CD8-positive, alpha-beta memory T cell (primary cell): ENCODE measurements at regions not wholly inside any gene's neighbourhood (a gene's known extent, or its start where the extent isn't known, plus 50 kb on each side); places are given as distances from the start of the nearest gene placed in this dataset.

ENCODE experiments used
- CTCF ChIA-PET: fragments of 350-600 bp; sonication (Branson Sonifier 250); formaldehyde crosslinking; loops from one replicate; lab custom pipeline; 2021; ENCODE audit warnings: antibody characterized with exemption; lab: Charles Lee
- POLR2A ChIA-PET: fragments of 350-600 bp; sonication (Branson Sonifier 250); formaldehyde crosslinking; loops from one replicate; lab custom pipeline; 2021; ENCODE audit warnings: antibody characterized with exemption; lab: Charles Lee
- DNase-seq, 5 donors: peaks; one replicate each; pipeline versions ENCODE4 v3.0.0 to v3.0.0-alpha.2; 2020 to 2022; ENCODE audit warnings: mixed read lengths in 1 of 5
- H3K27ac ChIP-seq: one replicate; pipeline ENCODE4 v1.7.0; 2013; ENCODE audit warnings: low read depth, mild to moderate bottlenecking, low read length, moderate library complexity
- H3K27me3 ChIP-seq: 2 replicates; pipeline ENCODE4 v1.7.0; 2013; ENCODE audit warnings: low read length, mild to moderate bottlenecking; ENCODE audit not compliant: insufficient read depth, poor library complexity, severe bottlenecking
- H3K36me3 ChIP-seq: 2 replicates; pipeline ENCODE4 v1.7.0; 2013; ENCODE audit warnings: mild to moderate bottlenecking, low read length, moderate library complexity; ENCODE audit not compliant: insufficient read depth
- H3K4me1 ChIP-seq: 2 replicates; pipeline ENCODE4 v1.7.0; 2013; ENCODE audit warnings: mild to moderate bottlenecking, low read length, moderate library complexity; ENCODE audit not compliant: insufficient read depth
- H3K4me3 ChIP-seq: 2 replicates; pipeline ENCODE4 v1.7.0; 2013; ENCODE audit warnings: mild to moderate bottlenecking, low read length
- H3K9me3 ChIP-seq: 2 replicates; pipeline ENCODE4 v1.7.0; 2013; ENCODE audit warnings: mild to moderate bottlenecking, low read length
- H3K27ac Mint-ChIP-seq, 8 donors: one replicate each; pipeline ENCODE4 v1.8.0; 2020 to 2021; ENCODE audit warnings: mixed read lengths in 8 of 8, mild to moderate bottlenecking in 6 of 8, inconsistent platforms in 3 of 8, moderate library complexity in 3 of 8
- H3K27me3 Mint-ChIP-seq, 2 donors: one replicate each; pipeline ENCODE4 v1.8.0; 2020 to 2021; ENCODE audit warnings: mixed read lengths in 2 of 2, mild to moderate bottlenecking in 1 of 2, moderate library complexity in 1 of 2
- H3K36me3 Mint-ChIP-seq, 3 donors: one replicate each; pipeline ENCODE4 v1.8.0; 2020 to 2021; ENCODE audit warnings: mixed read lengths in 3 of 3, inconsistent platforms in 1 of 3, mild to moderate bottlenecking in 1 of 3
- H3K4me1 Mint-ChIP-seq, 3 donors: one replicate each; pipeline ENCODE4 v1.8.0; 2020 to 2021; ENCODE audit warnings: mixed read lengths in 3 of 3, inconsistent platforms in 1 of 3, mild to moderate bottlenecking in 1 of 3
- H3K4me3 Mint-ChIP-seq, 7 donors: one replicate each; pipeline ENCODE4 v1.8.0; 2020 to 2021; ENCODE audit warnings: mixed read lengths in 7 of 7, mild to moderate bottlenecking in 6 of 7, moderate library complexity in 4 of 7, inconsistent platforms in 2 of 7
- H3K9me3 Mint-ChIP-seq, 5 donors: one replicate each; pipeline ENCODE4 v1.8.0; 2020 to 2022; ENCODE audit warnings: mixed read lengths in 5 of 5, mild to moderate bottlenecking in 3 of 5, moderate library complexity in 2 of 5, inconsistent platforms in 1 of 5

DNA sequence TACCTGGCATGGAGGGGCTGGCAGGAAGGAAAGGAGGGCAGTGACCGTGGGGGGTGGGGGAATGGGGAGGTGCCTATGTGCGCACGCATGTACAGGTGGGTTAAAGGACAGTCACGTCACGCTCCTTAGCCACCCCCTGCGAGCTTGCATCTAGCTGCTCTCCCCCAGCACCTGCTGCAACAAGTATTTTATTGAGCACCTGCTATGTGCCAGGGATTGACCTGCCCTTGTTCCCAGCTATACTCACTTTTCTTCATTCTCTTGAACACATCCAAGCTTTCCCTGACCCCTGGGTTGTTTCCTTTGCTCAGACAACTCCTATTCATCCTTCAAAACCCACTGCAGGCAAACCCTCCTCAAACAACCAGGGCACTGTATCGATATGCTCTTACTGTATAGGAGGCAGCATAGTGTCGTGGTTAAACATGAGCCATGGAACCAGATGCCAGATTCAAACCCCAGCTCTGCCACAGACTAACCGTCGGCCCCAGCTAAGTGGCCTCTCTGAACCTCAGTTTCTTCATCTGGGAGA is 155.2 kb upstream of the CIBAR2 start:
- H3K27ac Mint-ChIP-seq, result no peak overlapping the region
- no peak overlapping the region for H3K4me3 ChIP-seq
- H3K9me3 Mint-ChIP-seq, result no peaks in the 10 kb centered on the region
- POLR2A ChIA-PET, result no interaction called here
- no peak overlapping the region for H3K4me3 Mint-ChIP-seq
- H3K36me3 ChIP-seq, result no peaks in the 10 kb centered on the region
- H3K36me3 Mint-ChIP-seq, result no peaks in the 10 kb centered on the region
- H3K4me1 ChIP-seq, result no peaks in the 10 kb centered on the region
- H3K9me3 ChIP-seq, result no peaks in the 10 kb centered on the region
- H3K27me3 Mint-ChIP-seq, result peaks cover 5 to 22% of the 10 kb centered on the region in 2 donors
- no peaks in the 10 kb centered on the region for H3K27me3 ChIP-seq
- no peaks in the 10 kb centered on the region for H3K4me1 Mint-ChIP-seq
- no peak for DNase-seq
- CTCF ChIA-PET, result no interaction called here
- no peak overlapping the region for H3K27ac ChIP-seq

DNA sequence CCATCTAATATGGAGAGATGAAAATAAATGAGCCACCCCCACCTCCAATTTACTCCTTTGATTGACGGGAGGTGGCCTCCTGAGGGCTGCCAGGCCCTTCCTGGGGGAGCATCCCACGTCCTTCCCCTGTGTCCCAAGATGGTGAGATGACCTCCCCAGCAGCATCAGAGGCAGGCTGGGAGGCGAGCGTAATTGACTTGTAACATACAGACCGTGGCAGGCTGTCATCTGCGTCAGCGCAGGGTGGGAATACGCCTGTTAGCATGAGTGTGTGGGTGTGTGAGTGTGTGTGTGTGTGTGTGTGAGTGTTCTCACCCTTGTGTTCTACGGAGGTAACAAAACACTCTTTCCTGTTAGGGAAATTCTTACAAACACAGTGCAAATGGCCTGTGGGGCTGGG is 156.9 kb upstream of the CIBAR2 start:
- no peak overlapping the region for H3K4me3 Mint-ChIP-seq
- H3K27ac Mint-ChIP-seq, result peak overlapping the region in 1 of 8 donors; percentile 88
- no peaks in the 10 kb centered on the region for H3K9me3 Mint-ChIP-seq
- H3K27me3 Mint-ChIP-seq, result peaks cover 10 to 21% of the 10 kb centered on the region in 2 donors
- H3K4me1 Mint-ChIP-seq, result no peaks in the 10 kb centered on the region
- Histone ChIP-seq H3K4me3 (no peak overlapping the region), H3K27ac (no peak overlapping the region), H3K4me1 (no peaks in the 10 kb centered on the region), H3K9me3 (no peaks in the 10 kb centered on the region), H3K27me3 (no peaks in the 10 kb centered on the region), H3K36me3 (no peaks in the 10 kb centered on the region)
- POLR2A ChIA-PET, result no interaction called here
- CTCF ChIA-PET, result no interaction called here
- H3K36me3 Mint-ChIP-seq, result no peaks in the 10 kb centered on the region
- no peak for DNase-seq

DNA sequence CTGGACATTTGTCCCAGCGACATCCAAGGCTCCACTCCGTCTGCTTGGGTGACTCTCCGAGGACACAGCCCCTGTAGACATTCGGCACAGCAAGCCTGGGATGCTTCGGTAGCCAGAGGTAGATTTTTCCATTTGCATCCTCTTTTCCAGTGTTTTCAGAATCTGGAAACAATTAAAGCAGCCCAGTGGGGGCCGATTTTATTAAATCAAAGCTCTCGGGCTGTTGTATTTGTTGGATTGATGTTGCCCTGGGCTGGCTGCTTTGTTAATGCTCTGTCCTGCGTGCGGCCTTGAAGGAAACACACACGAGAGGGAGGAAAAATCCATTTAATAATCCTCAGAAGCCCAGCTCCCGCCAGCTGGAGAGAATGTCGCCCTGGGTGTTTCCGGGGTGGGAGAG is 158.1 kb upstream of the CIBAR2 start:
- Mint-ChIP-seq H3K9me3 (no peaks in the 10 kb centered on the region), H3K36me3 (no peaks in the 10 kb centered on the region)
- CTCF ChIA-PET, result no interaction called here

DNA sequence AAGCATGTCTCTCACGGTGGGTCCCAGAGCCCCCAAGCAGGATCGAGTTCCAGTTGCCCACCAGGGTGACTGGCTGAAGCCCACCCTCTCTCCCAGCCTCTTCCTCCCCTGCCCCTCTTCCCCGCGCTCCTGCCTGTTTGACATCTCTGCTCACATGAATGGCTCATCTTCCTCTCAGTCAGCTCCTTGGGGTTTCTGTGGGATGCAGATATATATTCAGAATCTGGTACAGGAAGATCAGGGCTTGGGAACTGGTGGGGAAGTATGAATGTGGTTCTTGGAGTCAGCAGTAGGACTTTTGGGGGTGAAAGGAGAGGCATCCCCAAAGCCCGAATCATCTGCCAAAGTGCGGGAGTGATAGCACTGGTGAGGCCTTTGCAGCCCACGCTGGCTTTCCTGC is 158.9 kb upstream of the CIBAR2 start:
- no peaks in the 10 kb centered on the region for H3K9me3 Mint-ChIP-seq
- CTCF ChIA-PET, result no interaction called here
- Histone ChIP-seq H3K27me3 (no peaks in the 10 kb centered on the region), H3K4me3 (no peak overlapping the region), H3K4me1 (no peaks in the 10 kb centered on the region), H3K36me3 (no peaks in the 10 kb centered on the region), H3K9me3 (no peaks in the 10 kb centered on the region), H3K27ac (no peak overlapping the region)
- H3K4me3 Mint-ChIP-seq, result no peak overlapping the region
- peaks cover 10 to 21% of the 10 kb centered on the region in 2 donors for H3K27me3 Mint-ChIP-seq
- no peaks in the 10 kb centered on the region for H3K36me3 Mint-ChIP-seq
- peak overlapping the region in 1 of 8 donors; percentile 8 for H3K27ac Mint-ChIP-seq
- no peaks in the 10 kb centered on the region for H3K4me1 Mint-ChIP-seq
- DNase-seq, result no peak
- POLR2A ChIA-PET, result no interaction called here

More for the DNA sequence above, 158.1 kb upstream of the CIBAR2 start:
- Histone ChIP-seq H3K27me3 (no peaks in the 10 kb centered on the region), H3K27ac (no peak overlapping the region), H3K36me3 (no peaks in the 10 kb centered on the region), H3K9me3 (no peaks in the 10 kb centered on the region), H3K4me3 (no peak overlapping the region), H3K4me1 (no peaks in the 10 kb centered on the region)
- Mint-ChIP-seq H3K4me3 (no peak overlapping the region), H3K27me3 (peaks cover 10 to 21% of the 10 kb centered on the region in 2 donors), H3K27ac (no peak overlapping the region), H3K4me1 (no peaks in the 10 kb centered on the region)
- POLR2A ChIA-PET, result no interaction called here
- DNase-seq, result no peak

DNA sequence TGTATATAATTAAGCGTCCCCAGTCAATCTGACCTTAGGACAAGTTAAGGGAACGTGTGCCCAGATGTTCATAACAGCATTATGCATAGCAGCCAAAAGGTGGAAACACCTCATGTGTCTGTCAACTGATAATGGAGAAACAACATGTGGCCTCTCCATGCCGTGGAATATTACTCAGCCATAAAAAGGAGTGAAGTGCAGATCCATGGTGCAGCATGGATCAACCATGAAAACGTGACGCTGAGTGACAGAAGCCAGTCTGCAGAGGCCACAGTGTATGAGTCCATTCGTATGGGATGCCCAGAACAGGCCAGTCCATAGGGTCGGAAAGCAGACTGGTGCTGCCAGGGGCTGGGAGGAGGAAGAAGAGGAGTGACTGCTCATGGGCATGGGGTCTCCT is 161.0 kb upstream of the CIBAR2 start:
- Histone ChIP-seq H3K4me1 (no peaks in the 10 kb centered on the region), H3K9me3 (no peaks in the 10 kb centered on the region), H3K27me3 (no peaks in the 10 kb centered on the region), H3K4me3 (no peak overlapping the region), H3K27ac (no peak overlapping the region), H3K36me3 (no peaks in the 10 kb centered on the region)
- DNase-seq, result no peak
- POLR2A ChIA-PET, result no interaction called here
- Mint-ChIP-seq H3K36me3 (no peaks in the 10 kb centered on the region), H3K4me3 (no peak overlapping the region), H3K4me1 (no peaks in the 10 kb centered on the region), H3K27ac (no peak overlapping the region), H3K9me3 (no peaks in the 10 kb centered on the region), H3K27me3 (peaks cover 10 to 18% of the 10 kb centered on the region in 2 donors)
- CTCF ChIA-PET, result no interaction called here

DNA sequence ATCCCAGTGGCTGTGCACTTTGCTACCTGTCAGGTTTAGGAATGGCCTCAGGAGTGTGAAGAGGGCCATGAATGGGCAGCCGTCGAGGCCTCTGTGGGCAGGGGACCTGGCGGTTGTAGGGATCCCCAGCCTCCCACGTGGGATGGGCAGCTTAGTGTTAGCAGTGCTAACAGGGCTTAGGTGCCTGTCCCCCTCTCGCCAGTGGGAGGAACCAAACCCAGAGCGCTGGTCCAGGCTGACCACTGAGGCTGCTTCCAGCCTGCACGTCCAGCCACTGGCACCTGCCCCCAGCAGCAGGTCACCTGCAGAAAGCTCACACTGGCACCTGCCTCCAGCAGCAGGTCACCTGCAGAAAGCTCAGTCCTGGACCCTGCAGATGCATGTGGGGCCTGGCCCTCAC is 162.2 kb upstream of the CIBAR2 start:
- H3K4me3 Mint-ChIP-seq, result no peak overlapping the region
- H3K27ac Mint-ChIP-seq, result no peak overlapping the region
- H3K4me3 ChIP-seq, result no peak overlapping the region
- DNase-seq, result no peak
- H3K27ac ChIP-seq, result no peak overlapping the region
- H3K9me3 Mint-ChIP-seq, result no peaks in the 10 kb centered on the region
- no peaks in the 10 kb centered on the region for H3K4me1 ChIP-seq
- ChIA-PET CTCF (no interaction called here), POLR2A (no interaction called here)
- no peaks in the 10 kb centered on the region for H3K27me3 ChIP-seq
- peaks cover 10 to 14% of the 10 kb centered on the region in 2 donors for H3K27me3 Mint-ChIP-seq
- H3K4me1 Mint-ChIP-seq, result no peaks in the 10 kb centered on the region
- no peaks in the 10 kb centered on the region for H3K9me3 ChIP-seq
- no peaks in the 10 kb centered on the region for H3K36me3 Mint-ChIP-seq
- no peaks in the 10 kb centered on the region for H3K36me3 ChIP-seq

DNA sequence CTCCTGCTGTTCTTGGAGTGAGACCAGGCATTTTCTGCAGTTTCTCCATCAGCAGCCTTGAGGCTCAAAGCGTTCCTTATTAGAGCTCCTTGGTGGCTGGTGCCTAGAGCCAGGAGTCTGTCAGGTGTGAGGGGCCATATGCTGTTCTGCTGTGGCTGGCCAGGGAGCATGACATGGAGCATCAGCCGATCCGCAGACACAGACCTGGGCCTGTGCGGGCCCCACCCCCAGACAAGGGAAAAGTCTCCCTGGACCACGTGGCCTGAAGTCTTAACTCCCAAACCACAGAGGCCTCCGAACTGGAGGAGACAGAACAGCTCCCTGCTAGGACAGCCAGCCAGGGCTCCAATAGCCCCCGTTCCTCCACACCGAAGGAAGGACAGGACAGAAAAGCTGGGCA is 162.7 kb upstream of the CIBAR2 start:
- H3K36me3 ChIP-seq, result no peaks in the 10 kb centered on the region
- no peak overlapping the region for H3K27ac Mint-ChIP-seq
- no peak for DNase-seq
- H3K27me3 Mint-ChIP-seq, result peaks cover 10 to 14% of the 10 kb centered on the region in 2 donors
- ChIA-PET CTCF (interaction anchor here (1.1 kb wide), 1 partner anchor 9 kb away, joined by 3 read pairs; no protein-coding TSS in a partner anchor), POLR2A (no interaction called here)
- H3K4me1 ChIP-seq, result no peaks in the 10 kb centered on the region
- no peaks in the 10 kb centered on the region for H3K9me3 ChIP-seq
- H3K4me1 Mint-ChIP-seq, result no peaks in the 10 kb centered on the region
- H3K4me3 ChIP-seq, result no peak overlapping the region
- H3K36me3 Mint-ChIP-seq, result no peaks in the 10 kb centered on the region
- no peak overlapping the region for H3K27ac ChIP-seq
- H3K27me3 ChIP-seq, result no peaks in the 10 kb centered on the region
- H3K4me3 Mint-ChIP-seq, result no peak overlapping the region
- no peaks in the 10 kb centered on the region for H3K9me3 Mint-ChIP-seq

DNA sequence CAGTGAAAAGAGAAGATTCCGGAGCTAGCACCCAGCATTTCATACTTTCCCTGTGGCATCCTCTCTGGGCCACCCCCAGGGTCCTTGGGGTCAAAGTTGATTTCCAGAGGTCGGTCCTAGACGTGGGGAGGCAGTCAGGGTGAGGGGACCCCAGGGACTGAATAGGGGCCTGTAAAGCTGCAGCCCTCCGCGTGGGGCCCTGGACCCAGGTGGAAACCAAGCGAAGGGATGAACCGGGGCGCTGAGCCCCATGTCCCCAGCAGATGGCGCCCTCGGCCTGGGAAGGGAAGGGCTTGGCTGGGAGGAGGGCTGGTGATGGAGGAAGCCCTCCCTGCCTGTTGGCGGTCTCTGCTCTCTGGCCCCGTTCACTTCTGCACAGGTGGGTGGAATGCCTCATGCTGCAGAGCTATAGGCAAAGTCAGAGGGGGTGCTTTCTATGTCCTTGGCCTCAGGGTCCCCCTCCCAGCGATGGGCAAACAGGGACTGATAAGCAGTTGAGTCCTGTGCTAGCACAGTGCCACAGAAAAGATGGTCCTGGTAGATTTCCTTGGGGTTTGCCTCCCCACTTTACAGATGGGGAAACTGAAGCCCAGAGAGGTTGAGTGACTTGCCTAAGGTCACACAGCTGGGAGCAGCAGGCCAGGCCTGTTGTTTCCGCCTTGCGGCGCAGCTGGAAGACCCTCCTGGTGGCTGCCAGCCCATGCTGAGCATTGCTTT is 163.4 kb upstream of the CIBAR2 start:
- Mint-ChIP-seq H3K36me3 (no peaks in the 10 kb centered on the region), H3K27me3 (peaks cover 10 to 14% of the 10 kb centered on the region in 2 donors), H3K4me3 (no peak overlapping the region), H3K4me1 (no peaks in the 10 kb centered on the region), H3K27ac (peak overlapping the region in 1 of 8 donors; percentile 40), H3K9me3 (no peaks in the 10 kb centered on the region)
- POLR2A ChIA-PET, result no interaction called here
- no peak overlapping the region for H3K4me3 ChIP-seq
- no peaks in the 10 kb centered on the region for H3K9me3 ChIP-seq
- no peaks in the 10 kb centered on the region for H3K27me3 ChIP-seq
- no peaks in the 10 kb centered on the region for H3K36me3 ChIP-seq
- H3K4me1 ChIP-seq, result no peaks in the 10 kb centered on the region
- CTCF ChIA-PET, result interaction anchor here (1.1 kb wide), 1 partner anchor 8 kb away, joined by 3 read pairs; no protein-coding TSS in a partner anchor
- H3K27ac ChIP-seq, result no peak overlapping the region
- DNase-seq, result peak; percentile 27 to 60 (median 40)
